ENCODE measurements at regions not wholly inside any gene's neighbourhood (a gene's known extent, or its start where the extent isn't known, plus 50 kb on each side); places are given as distances from the start of the nearest gene placed in this dataset.
A peak's percentile ranks its signal among the peaks of the same experiment; 100 is the strongest.

DNA sequence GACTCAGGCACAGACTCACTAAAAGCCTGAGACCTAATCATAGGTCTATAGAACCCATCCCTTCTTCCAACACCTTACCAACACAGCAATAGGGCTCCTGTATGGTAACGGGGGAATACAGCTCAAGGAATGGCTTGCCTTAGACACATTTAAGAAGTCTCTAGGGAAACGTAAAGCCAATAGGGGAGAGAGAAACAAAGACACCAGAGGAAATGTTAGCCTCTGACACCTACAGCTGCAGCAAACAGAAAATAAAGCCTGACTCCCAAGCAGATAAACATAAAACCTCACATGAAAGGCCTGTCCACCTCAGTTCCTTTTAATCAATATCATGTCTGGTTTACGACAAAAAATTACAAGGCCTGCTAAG is 51.1 kb upstream of the NCOA1 start:
- DNase-seq (ENCODE audit: low read depth): no peak

DNA sequence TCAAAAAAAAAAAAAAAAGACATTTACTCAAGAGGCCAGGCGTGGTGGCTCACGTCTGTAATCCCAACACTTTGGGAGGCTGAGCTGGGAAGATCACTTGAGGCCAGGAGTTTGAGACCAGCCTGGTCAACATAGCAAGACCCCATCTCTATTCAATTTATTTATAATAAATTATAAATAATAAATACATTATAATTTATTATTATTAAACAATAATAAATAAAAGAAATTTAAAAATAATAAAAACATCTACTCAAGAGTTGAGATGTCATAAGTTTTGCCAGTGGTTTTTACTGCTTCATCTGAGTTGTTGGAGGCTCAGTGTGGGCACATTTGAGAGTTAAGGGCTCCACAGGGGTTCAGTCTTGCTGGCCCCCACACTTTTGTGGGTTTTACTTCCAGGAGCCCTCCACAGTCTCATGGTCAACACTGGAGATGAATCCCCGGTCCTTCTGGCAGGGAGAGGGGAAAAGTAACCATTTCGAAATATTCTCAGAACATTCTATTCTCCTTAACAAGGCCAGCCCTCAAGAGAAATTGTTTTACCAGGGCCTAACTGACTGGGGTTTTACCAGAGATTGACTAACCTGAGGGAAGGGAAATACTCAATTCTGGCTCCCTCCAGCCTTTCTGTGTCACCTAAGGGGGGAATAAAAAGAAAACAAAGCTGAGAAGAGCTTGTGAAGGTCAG is 51.6 kb upstream of the NCOA1 start:
- DNase-seq (ENCODE audit: low read depth): no peak

DNA sequence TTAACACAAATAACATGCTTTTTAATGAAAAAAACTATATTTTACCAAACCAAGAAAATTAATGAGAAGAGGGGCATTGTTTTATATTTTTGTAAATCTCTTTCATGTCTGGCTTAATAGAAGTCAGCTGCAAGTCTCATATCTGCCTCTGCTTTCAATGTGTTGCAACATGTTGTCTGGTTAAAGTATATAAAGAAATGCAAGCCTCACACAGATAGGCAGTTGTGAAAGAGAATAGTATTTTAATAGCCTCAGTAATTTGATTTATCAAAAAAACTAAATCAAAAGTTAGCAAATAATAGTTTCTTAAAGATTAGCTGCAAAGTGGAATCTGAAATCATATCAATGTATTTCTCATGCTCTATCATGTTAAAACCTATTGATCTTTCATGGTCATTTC is 52.9 kb upstream of the NCOA1 start:
- no peak for DNase-seq (ENCODE audit: low read depth)

DNA sequence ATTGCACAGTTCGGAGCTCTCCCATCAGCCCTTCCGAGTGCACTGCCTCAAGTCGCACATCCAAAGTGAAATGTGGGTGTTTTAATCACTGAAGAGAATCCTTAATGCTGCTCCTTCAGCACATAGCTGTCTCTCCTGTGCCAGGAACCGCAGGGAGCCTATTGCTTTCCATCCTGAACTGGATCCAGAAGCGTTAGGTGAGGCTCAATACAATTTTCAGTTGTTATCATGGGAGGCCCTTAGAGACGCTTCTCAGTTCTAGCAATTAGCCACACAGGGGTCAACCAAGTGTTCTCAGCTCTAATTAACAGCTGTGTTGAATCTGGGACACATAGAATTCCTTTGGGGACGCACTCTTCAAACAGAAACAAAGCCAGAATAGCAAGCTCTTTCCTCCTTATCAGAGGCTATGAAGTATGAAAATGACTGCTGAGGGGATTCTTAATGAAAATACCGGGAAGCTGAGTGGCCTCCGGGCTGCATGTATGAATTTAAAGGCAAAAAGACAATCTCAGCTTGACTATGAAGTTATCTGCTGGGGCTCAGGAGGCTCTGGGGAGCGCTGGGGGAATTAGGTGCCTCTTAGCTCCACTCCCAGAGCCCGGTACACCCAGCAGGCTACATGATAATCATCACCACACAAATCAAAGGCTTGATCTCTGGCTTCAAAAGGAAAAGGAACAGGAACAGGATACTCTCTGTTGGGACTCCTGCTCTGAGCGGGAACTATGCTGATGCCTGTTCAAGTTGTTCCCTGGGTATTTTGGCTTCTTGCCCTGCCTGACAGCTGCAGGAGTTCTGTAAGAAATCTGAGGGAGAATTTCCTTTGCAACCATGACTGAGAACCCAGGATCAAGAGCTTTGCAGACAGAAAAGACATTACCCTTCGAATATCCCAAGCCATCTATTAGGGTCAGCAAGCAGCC is 55.4 kb upstream of the NCOA1 start:
- no peak for DNase-seq (ENCODE audit: low read depth)

DNA sequence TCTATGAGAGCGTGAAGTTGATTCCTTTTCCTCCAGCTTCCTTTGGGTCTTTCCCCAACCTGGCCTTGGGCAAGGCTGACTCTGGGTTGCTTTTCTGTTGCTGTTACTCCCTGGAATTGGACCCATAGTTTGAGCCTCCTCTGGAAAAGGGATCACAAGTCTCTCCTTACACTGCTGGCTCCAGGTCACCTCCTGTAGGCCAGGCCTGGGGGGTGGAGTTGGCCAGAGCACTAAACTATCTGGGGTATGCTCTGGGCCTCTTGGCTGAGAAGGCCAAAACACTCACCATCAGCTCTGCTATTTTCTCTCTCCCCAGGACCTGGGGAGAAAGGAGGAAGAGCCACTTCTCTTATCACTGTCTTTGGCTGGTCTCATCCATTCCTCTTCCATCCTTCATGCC is 56.5 kb upstream of the NCOA1 start:
- DNase-seq (ENCODE audit: low read depth): no peak

DNA sequence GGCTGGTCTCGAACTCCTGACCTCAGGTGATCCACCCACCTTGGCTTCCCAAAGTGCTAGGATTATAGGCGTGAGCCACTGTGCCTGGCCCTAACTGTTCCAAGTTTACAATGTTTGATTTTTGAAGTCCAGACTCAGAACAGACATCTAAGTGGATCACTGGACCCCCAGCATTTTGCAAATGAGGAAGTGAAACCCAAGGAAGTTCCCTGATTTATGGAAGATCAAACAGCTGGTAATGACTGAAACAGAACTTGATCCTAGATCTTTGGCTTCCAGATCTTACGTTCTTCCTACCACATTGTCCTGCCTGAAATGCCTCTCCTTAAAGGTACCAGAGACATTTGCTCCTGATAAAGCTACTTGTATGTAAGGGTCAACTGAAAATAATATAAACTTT is 58.3 kb upstream of the NCOA1 start:
- DNase-seq (ENCODE audit: low read depth): no peak

DNA sequence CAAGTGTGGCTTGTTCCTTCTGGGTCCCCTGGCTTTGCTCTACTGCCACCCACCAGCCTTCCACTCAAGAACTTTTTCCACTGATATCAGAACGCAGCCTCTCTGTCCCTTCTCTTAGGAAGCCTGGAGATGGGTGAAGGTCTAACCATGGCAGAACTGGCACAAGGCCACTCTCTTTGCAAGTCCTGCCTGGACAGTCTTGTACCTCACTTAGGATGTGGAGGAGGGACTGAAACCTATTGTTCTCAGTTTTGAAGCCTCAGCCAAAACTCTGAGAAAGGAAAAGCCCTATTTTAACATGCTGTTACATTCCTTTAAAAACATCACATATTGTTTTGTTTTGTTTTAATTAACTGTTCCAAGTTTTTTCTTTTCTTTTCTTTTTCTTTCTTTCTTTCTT is 58.9 kb upstream of the NCOA1 start:
- DNase-seq (ENCODE audit: low read depth): no peak

DNA sequence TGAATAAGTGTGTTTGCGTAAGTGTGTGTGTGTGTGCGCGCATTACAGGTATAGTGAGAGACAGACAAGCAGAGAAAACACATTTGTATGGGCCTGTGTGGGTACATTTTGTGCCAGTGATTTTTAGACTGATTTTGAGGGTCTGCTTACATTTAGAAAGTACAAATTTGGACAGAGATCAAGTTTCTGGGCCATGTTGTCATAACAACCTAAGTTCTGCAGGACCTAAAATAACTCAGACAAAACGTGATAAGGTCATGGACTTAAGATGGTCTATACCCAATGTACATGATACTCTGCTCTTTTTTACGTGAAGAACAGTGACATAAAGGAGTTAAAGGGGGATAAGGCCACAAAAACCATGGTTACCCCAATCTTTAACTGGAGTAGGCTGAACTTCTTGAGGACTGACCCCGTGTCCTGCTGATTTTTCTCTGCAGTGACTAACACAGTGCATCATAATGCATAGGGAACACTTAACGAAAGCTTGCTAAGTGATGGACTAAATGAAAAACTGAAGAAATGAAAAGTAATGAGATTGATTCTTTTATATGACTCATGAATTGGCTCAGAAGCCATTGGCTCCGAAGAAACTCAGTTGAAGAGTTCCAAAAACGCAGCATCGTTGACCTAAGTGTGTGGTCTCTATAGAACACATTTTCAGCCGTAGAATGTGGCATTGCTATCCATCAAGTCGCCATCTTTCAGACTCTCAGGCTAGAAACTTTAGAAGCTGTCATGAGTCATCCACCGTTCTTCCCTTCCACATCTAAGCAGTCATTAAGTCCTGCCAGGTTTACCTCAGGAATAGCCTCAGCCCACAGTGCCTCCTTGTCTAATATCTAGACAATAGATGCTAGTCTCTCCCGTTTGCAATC is 61.6 kb upstream of the NCOA1 start:
- no peak for DNase-seq (ENCODE audit: low read depth)

DNA sequence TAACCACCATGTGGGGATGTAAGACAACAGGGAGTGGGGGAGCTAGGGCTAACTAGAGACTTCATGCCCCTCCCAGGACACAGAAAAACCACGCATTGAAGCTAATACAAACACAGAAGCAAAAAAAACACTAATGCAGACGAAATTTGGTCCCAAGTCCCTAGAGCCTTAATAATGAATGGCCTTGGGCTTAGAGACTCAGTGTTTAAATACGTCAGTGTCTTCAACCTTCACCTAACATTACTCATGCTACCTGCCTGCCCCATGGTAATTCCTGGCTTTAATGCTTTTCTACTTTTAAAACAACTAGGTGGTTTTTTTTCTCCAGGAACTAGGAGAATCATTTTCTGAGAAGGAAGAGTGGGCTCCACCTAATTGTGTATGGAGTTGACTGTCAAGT is 64.1 kb upstream of the ITSN2 start:
- no peak for DNase-seq (ENCODE audit: low read depth)

DNA sequence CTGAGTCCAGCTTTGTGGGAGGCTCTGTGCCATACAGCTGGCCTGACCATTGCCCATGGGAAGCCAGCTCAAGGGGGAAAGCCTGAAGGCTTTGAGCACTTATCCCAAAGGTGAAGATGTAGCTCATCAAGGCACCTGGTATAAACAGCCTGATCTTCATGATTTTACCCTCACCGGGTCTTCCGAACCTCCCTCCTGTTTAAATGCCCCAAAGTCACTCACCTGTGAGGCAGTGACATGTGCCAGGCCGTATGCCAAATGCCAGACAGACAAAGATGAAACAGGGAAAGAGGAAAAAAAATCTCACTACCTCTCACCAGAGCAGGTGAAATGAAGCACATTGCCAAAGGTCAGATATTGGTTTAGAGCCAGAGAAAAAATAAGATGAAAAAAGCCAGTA is 62.8 kb upstream of the ITSN2 start:
- DNase-seq (ENCODE audit: low read depth): no peak

DNA sequence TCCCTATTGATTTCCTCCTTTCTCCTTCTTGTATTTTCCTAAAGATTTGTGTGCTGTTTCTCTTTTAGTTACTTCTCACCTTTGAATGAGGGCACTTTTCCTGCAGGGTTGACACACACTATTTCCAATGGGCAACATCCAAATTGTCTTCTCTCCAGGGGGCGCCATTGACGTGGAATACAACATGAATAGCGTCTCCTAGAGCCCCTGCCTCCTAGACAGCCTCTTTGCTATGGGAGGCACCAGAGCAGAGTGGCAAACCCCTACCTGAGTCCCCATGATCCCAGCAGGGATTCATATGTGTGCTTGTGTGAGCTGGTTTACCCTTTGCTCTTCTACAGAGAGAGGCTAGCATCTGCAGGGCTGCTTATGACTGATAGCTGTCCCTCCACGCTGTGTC is 61.3 kb upstream of the ITSN2 start:
- DNase-seq (ENCODE audit: low read depth): peak; percentile 3

DNA sequence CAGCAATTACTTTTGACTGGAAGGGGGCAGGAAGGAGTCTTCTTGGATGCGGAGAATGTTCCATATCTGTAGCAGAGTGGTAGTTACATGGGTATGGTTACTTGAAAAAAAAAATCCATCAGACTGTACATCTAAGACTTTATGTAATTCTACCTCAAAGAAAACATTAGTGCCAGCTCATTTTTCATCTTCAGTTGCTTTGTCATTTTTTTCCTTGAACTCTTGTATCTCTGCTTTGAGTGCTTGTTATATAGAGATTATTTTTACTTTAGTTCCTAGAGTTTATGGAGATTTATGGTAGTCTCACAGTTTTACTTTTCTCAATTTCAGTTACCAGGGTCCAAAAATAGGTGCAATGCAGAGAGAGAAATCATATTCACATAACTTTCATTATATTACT is 60.0 kb upstream of the ITSN2 start:
- no peak for DNase-seq (ENCODE audit: low read depth)

DNA sequence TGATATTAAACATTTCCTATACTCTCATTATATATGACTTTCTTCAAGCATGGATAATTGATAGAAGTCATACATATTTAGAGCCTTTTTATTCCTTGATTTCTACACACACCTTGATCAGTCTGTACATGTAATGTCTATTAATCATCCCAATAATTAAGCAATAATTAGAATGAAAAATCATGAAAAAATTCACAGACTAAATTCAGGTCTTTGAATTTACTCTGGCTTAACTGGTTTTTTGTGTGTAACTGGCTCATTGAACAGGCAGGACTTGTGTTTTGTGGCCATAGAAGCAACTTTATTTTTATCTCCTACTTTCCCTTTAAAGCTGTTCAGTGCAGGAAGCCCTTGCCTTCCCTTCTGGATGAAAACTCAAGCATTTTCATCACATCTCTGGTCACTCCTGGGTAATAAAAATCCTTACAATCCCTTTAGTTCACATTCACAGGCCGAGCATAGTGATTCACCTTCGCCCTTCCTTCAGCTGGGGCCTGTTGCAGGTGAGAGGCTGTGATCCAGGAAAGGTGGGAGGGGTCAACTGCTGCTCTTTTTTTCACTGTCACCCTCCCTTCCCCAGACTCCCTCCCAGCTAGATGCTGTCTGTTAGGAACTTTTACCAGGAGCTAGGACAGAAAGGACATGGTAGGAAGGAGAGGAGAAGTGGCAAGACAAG is 58.0 kb upstream of the ITSN2 start:
- DNase-seq (ENCODE audit: low read depth): no peak

DNA sequence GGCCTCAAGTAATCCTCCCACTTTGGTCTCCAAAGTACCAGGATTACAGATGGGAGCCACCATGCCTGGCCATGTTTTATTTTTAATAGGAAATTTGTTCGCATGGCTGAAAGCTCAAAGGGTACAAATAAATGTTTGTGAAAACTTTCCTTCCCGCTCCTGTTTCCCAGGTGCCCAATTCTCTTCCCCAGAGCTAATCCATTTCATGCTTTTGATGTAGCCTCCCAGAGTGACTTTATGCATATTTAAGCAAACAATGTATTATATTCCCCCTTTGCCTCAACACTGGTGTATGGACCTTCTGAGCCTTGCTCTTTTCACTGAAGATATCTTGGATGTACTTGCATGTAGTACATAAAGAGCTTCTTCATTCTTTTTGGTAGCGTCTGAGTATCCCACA is 52.5 kb upstream of the ITSN2 start:
- DNase-seq (ENCODE audit: low read depth): no peak

DNA sequence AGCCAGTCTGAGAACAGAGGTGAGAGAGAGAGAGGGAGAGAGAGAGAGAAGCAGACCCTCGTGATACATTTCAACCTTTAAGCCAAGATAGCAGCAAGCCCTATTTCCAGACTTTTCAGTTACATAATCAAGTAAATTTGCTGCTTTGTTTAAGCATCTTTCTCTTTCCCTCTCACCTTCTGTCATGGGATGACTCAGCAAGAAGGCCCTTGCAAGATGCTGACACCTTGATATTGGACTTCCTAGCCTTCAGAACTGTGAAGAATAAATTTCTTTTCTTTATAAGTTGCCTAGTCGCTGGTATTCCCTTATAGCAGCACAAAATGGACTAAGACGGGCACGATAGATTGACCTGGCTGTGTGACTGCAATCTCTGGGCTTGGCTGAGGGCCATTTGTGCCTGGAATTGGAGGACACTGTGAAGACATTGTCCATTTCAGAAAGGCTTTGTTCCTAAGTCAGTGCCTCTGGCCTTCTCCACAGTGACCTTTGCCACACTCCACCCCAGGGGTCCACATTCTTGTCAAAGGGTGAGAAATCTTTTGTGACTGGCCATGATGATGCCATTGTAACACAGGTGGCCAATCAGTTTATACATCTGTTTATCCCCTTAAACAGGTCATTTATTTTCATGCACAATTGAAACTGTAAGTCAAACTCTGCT is 51.3 kb upstream of the ITSN2 start:
- no peak for DNase-seq (ENCODE audit: low read depth)

DNA sequence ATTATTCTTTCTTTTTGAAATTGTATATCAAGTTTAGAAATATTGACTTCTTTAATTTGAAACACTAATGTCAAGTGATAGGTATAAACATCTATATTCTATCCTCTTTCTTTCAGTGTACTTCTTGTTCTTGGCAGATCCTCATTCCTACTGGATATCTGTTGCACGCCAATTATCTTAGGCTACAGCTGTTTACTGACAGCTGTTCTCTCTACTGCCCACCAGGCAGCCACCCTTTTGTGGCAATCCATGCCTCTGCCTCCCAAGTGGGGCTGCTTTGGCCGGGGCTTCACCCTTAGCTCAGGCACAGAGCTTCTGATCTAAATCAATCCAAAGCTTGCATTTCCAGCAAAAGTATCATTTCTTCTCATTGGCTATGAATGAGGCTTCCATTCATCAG is 50.6 kb upstream of the ITSN2 start:
- no peak for DNase-seq (ENCODE audit: low read depth)

DNA sequence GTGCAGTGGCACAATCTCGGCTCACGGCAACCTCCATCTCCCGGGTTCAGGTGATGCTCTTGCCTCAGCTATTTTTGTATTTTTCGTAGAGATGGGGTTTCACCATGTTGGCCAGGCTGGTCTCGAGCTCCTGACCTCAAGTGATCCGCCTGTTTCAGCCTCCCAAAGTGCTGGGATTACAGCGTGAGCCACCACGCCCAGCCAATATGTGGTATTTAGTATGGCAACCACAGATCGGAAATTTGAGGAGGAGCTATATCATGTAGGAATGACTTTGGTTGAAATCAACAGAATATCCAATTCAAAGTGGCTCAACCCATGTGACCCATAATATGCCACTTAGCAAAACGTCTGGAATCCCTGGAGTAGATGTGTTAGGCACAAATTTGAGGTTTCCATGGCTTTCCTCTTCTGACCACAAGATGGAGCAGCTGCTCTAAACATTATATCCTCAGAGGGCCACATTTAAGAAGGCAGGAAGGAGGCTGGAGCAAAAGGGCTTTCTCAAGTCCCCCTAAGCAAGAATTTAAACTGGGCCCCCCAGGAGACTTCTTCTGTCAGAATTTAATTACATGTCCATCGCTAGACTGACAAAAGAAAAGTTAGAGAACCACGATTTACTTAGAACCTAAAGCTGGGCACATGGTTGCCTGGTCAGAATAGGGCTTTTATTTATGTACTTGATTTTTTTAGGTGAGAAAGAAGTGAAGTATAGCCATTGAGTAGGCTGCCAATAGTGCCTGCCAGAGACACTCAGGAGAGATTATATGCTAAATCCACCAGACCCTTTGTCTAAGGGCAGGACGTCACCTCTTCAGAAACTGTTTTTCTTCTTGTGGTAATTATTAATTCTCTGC is 49.6 kb upstream of the ITSN2 start:
- DNase-seq (ENCODE audit: low read depth): peak; percentile 40

Measured in HS-5 (cell line).